HT-29 (cell line): ENCODE measurements at regions not wholly inside any gene's neighbourhood (a gene's known extent, or its start where the extent isn't known, plus 50 kb on each side); places are given as distances from the start of the nearest gene placed in this dataset.

Source experiments
- DNase-seq: peaks from one replicate; pipeline ENCODE4 v3.0.0-alpha.2; 2015; ENCODE audit warnings: low spot score

GRCh38 chr2:139317259-139317658 lies 537.1 kb upstream of the NXPH2 start:
- DNase-seq: no peak

- no peak for DNase-seq
These were observed 533.9 kb upstream of the NXPH2 start for GRCh38 chr2:139314059-139314458.

GRCh38 chr2:139296672-139297209 lies 516.6 kb upstream of the NXPH2 start:
- DNase-seq: no peak

- DNase-seq: no peak
These were observed 513.9 kb upstream of the NXPH2 start for GRCh38 chr2:139293992-139294548.

GRCh38 chr2:139281124-139281523 lies 500.9 kb upstream of the NXPH2 start:
- no peak for DNase-seq

GRCh38 chr2:139271879-139272278 lies 491.7 kb upstream of the NXPH2 start:
- DNase-seq: no peak

- DNase-seq: no peak
These were observed 491.0 kb upstream of the NXPH2 start for GRCh38 chr2:139271149-139271548.

GRCh38 chr2:139260052-139260430 lies 479.9 kb upstream of the NXPH2 start:
- DNase-seq: no peak

GRCh38 chr2:139259422-139260051 lies 479.3 kb upstream of the NXPH2 start:
- DNase-seq: no peak

GRCh38 chr2:139241286-139241685 lies 461.1 kb upstream of the NXPH2 start:
- no peak for DNase-seq

GRCh38 chr2:139237023-139237422 lies 456.8 kb upstream of the NXPH2 start:
- DNase-seq: no peak

GRCh38 chr2:139230881-139231280 lies 450.7 kb upstream of the NXPH2 start:
- DNase-seq: no peak

- DNase-seq: no peak
These were observed 448.1 kb upstream of the NXPH2 start for GRCh38 chr2:139228276-139228675.

- no peak for DNase-seq
These were observed 445.8 kb upstream of the NXPH2 start for GRCh38 chr2:139225961-139226360.

- no peak for DNase-seq
These were observed 438.0 kb upstream of the NXPH2 start for GRCh38 chr2:139218181-139218580.

GRCh38 chr2:139217641-139218040 lies 437.5 kb upstream of the NXPH2 start:
- DNase-seq: no peak

GRCh38 chr2:139216435-139216834 lies 436.2 kb upstream of the NXPH2 start:
- DNase-seq: no peak

- DNase-seq: no peak
These were observed 434.6 kb upstream of the NXPH2 start for GRCh38 chr2:139214801-139215200.

GRCh38 chr2:139209586-139209985 lies 429.4 kb upstream of the NXPH2 start:
- no peak for DNase-seq

- no peak for DNase-seq
These were observed 421.3 kb upstream of the NXPH2 start for GRCh38 chr2:139201516-139201915.

GRCh38 chr2:139196754-139197153 lies 416.6 kb upstream of the NXPH2 start:
- DNase-seq: no peak

GRCh38 chr2:139194546-139194945 lies 414.4 kb upstream of the NXPH2 start:
- DNase-seq: no peak

- DNase-seq: no peak
These were observed 396.9 kb upstream of the NXPH2 start for GRCh38 chr2:139177041-139177440.

- no peak for DNase-seq
These were observed 395.3 kb upstream of the NXPH2 start for GRCh38 chr2:139175510-139175909.
